B cell (primary cell): ENCODE measurements at regions not wholly inside any gene's neighbourhood (a gene's known extent, or its start where the extent isn't known, plus 50 kb on each side); places are given as distances from the start of the nearest gene placed in this dataset.

Experiments used
- EZH2 ChIP-seq: IDR thresholded peaks from 2 replicates; pipeline ENCODE4 v1.6.1; 2012; ENCODE audit warnings: borderline replicate concordance, low read depth, mild to moderate bottlenecking, moderate library complexity, low read length; ENCODE audit not compliant: insufficient read depth, poor library complexity, severe bottlenecking
- TF ChIP-seq, protein P1 (sequence below): fragments of 200-600 bp; IDR thresholded peaks from one replicate; pipeline ENCODE4 v1.8.0; 2022; ENCODE audit warnings: antibody characterized with exemption, mild to moderate bottlenecking

DNA sequence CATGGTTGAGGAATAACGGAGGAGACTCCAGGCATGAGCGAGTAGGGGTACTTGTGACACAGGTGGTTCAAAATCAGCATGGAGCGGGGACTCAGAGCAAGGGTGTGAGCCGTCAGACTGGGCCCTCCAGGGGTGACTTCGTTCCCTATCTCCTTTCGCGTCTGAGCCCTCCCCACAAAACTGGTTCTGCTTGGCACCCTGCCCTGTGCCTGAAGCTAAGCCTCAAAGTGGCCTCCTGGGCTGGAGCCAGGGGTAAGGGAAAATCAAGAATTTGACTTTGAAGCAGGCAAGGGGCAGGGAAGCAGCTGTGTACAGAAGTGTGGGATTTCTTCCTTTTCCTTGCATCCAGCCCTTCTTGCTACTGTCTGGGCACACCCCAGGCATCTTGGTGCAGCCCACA lies 331.5 kb upstream of the AJAP1 start:
- TF ChIP-seq, protein P1, sequence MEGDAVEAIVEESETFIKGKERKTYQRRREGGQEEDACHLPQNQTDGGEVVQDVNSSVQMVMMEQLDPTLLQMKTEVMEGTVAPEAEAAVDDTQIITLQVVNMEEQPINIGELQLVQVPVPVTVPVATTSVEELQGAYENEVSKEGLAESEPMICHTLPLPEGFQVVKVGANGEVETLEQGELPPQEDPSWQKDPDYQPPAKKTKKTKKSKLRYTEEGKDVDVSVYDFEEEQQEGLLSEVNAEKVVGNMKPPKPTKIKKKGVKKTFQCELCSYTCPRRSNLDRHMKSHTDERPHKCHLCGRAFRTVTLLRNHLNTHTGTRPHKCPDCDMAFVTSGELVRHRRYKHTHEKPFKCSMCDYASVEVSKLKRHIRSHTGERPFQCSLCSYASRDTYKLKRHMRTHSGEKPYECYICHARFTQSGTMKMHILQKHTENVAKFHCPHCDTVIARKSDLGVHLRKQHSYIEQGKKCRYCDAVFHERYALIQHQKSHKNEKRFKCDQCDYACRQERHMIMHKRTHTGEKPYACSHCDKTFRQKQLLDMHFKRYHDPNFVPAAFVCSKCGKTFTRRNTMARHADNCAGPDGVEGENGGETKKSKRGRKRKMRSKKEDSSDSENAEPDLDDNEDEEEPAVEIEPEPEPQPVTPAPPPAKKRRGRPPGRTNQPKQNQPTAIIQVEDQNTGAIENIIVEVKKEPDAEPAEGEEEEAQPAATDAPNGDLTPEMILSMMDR, result no peak
- no peak for TF ChIP-seq EZH2
